Neural cell (in vitro differentiated cells): ENCODE measurements at regions not wholly inside any gene's neighbourhood (a gene's known extent, or its start where the extent isn't known, plus 50 kb on each side); places are given as distances from the start of the nearest gene placed in this dataset.

Experiments used
- EP300 ChIP-seq: fragments of 450-650 bp; conservative IDR thresholded peaks from 2 replicates; pipeline ENCODE4 v1.6.1; 2014; ENCODE audit warnings: antibody characterized with exemption, mild to moderate bottlenecking, moderate library complexity; ENCODE audit not compliant: poor library complexity, severe bottlenecking
- EZH2 ChIP-seq: fragments of 200-600, 300-800 bp; shearing (Covaris generic), sonication (generic); IDR thresholded peaks from 2 replicates; pipeline ENCODE4 v1.6.1; 2014; ENCODE audit warnings: antibody characterized with exemption, low read length, borderline replicate concordance, mild to moderate bottlenecking; ENCODE audit not compliant: insufficient read depth, poor library complexity, severe bottlenecking
- POLR2AphosphoS5 ChIP-seq: IDR thresholded peaks from 2 replicates; pipeline ENCODE4 v1.6.1; 2012
- TAF1 ChIP-seq: IDR thresholded peaks from 2 replicates; pipeline ENCODE4 v1.6.1; 2012; ENCODE audit warnings: low read depth
- TF ChIP-seq, protein P1 (sequence below): fragments of 450-650 bp; IDR thresholded peaks from 2 replicates; pipeline ENCODE4 v1.5.1; 2014; ENCODE audit warnings: antibody characterized with exemption, mild to moderate bottlenecking, moderate library complexity; ENCODE audit not compliant: poor library complexity, severe bottlenecking
- TF ChIP-seq, protein P2 (sequence below): IDR thresholded peaks from 2 replicates; pipeline ENCODE4 v1.6.1; 2012; ENCODE audit warnings: borderline replicate concordance

DNA sequence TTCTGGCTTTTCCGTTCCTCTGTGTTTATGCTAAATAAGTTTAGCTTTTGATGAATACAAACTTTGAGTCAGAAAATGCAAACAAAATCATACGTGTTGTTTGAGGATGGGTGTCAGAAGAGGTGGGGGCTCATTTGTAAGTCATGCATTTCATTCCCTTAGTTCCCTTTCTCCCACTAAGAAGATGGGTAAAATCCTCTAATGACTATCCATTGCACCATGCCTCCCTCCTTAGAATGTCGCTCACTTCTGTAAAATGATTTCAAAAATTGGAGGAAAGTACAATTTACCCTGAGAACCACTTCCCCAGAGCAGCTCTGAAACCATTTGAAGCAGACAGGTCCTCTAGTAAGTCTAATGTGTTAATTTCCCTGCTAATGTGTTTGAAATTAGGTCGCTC is 629.6 kb upstream of the VRK2 start:
- TF ChIP-seq EP300: no peak
- TF ChIP-seq TAF1: no peak
- no peak for TF ChIP-seq POLR2AphosphoS5
- TF ChIP-seq, protein P1, sequence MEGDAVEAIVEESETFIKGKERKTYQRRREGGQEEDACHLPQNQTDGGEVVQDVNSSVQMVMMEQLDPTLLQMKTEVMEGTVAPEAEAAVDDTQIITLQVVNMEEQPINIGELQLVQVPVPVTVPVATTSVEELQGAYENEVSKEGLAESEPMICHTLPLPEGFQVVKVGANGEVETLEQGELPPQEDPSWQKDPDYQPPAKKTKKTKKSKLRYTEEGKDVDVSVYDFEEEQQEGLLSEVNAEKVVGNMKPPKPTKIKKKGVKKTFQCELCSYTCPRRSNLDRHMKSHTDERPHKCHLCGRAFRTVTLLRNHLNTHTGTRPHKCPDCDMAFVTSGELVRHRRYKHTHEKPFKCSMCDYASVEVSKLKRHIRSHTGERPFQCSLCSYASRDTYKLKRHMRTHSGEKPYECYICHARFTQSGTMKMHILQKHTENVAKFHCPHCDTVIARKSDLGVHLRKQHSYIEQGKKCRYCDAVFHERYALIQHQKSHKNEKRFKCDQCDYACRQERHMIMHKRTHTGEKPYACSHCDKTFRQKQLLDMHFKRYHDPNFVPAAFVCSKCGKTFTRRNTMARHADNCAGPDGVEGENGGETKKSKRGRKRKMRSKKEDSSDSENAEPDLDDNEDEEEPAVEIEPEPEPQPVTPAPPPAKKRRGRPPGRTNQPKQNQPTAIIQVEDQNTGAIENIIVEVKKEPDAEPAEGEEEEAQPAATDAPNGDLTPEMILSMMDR: no peak
- TF ChIP-seq, protein P2, sequence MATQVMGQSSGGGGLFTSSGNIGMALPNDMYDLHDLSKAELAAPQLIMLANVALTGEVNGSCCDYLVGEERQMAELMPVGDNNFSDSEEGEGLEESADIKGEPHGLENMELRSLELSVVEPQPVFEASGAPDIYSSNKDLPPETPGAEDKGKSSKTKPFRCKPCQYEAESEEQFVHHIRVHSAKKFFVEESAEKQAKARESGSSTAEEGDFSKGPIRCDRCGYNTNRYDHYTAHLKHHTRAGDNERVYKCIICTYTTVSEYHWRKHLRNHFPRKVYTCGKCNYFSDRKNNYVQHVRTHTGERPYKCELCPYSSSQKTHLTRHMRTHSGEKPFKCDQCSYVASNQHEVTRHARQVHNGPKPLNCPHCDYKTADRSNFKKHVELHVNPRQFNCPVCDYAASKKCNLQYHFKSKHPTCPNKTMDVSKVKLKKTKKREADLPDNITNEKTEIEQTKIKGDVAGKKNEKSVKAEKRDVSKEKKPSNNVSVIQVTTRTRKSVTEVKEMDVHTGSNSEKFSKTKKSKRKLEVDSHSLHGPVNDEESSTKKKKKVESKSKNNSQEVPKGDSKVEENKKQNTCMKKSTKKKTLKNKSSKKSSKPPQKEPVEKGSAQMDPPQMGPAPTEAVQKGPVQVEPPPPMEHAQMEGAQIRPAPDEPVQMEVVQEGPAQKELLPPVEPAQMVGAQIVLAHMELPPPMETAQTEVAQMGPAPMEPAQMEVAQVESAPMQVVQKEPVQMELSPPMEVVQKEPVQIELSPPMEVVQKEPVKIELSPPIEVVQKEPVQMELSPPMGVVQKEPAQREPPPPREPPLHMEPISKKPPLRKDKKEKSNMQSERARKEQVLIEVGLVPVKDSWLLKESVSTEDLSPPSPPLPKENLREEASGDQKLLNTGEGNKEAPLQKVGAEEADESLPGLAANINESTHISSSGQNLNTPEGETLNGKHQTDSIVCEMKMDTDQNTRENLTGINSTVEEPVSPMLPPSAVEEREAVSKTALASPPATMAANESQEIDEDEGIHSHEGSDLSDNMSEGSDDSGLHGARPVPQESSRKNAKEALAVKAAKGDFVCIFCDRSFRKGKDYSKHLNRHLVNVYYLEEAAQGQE: no peak
- no peak for TF ChIP-seq EZH2
